OCI-LY1 (cell line): ENCODE measurements at regions not wholly inside any gene's neighbourhood (a gene's known extent, or its start where the extent isn't known, plus 50 kb on each side); places are given as distances from the start of the nearest gene placed in this dataset.

Source experiments
- CTCF ChIP-seq: fragments of 200-600 bp; sonication (generic), shearing (Covaris generic); IDR thresholded peaks from 2 replicates; pipeline ENCODE4 v1.5.1; 2017; ENCODE audit warnings: mild to moderate bottlenecking, antibody characterized with exemption, low read length, moderate library complexity, mixed read lengths
- EZH2 ChIP-seq: fragments of 200-600 bp; sonication (generic), shearing (Covaris generic); IDR thresholded peaks from 2 replicates; pipeline ENCODE4 v1.8.0; 2017; ENCODE audit warnings: borderline replicate concordance, mixed run types, mild to moderate bottlenecking, antibody characterized with exemption, low read length, moderate library complexity, mixed read lengths

GRCh38 chr18:30135938-30136337, 906.6 kb downstream of the DSC3 start:
- TF ChIP-seq CTCF (no peak), EZH2 (no peak)
